Lower leg skin (tissue), 4 donors: ENCODE measurements at regions not wholly inside any gene's neighbourhood (a gene's known extent, or its start where the extent isn't known, plus 50 kb on each side); places are given as distances from the start of the nearest gene placed in this dataset.

Experiments
- DNase-seq, 2 donors: peaks; one replicate each; pipeline ENCODE4 v3.0.0-alpha.2; 2019; ENCODE audit warnings: low spot score in 2 of 2
- H3K4me3 ChIP-seq: fragments of 200-600 bp; sonication (generic); 2 replicates; pipeline ENCODE4 v1.5.1; 2017; ENCODE audit warnings: mild to moderate bottlenecking, low read depth; ENCODE audit not compliant: poor library complexity, severe bottlenecking
- CTCF ChIP-seq, 3 donors: fragments of 450-650 bp; IDR thresholded peaks; one replicate each; pipeline ENCODE4 v1.5.1; 2016; ENCODE audit warnings: antibody characterized with exemption in 3 of 3, mild to moderate bottlenecking in 3 of 3, moderate library complexity in 2 of 3
- POLR2A ChIP-seq, 2 donors: fragments of 450-650 bp; IDR thresholded peaks; one replicate each; pipeline ENCODE4 v1.6.1; 2016 to 2017; ENCODE audit warnings: antibody characterized with exemption in 2 of 2, mild to moderate bottlenecking in 1 of 2, moderate library complexity in 1 of 2
- WGBS, 2 donors: methylation state at CpG; one replicate each; pipeline ENCODE4 v1.1.5; 2018; 5-methylcytosine and 5-hydroxymethylcytosine counted together
- intact Hi-C: fragments of 100-400 bp; cut with DNase I; formaldehyde crosslinking; loops from one replicate; pipeline ENCODE4 v1.15.0; 2023; ENCODE audit warnings: low total_unique reads

- intact Hi-C loops: no loop called here
- no peak overlapping the region for H3K4me3 ChIP-seq
- TF ChIP-seq CTCF (IDR thresholded peaks at IDR 0.05): no peak
- no peak for TF ChIP-seq POLR2A (IDR thresholded peaks at IDR 0.05)
- no peak for DNase-seq
- WGBS, 2 donors: 61 to 73% methylated on average over 3 of the region's 3 CpGs
Measured at GRCh38 chr22:34070531-34070930, 150.3 kb upstream of the LARGE1 start.

GRCh38 chr22:34072585-34072984 lies 152.3 kb upstream of the LARGE1 start:
- intact Hi-C loops: no loop called here
- TF ChIP-seq CTCF (IDR thresholded peaks at IDR 0.05) (no peak), POLR2A (IDR thresholded peaks at IDR 0.05) (no peak)
- WGBS, 2 donors: 73 to 90% methylated on average over 4 of the region's 4 CpGs
- H3K4me3 ChIP-seq: no peak overlapping the region
- no peak for DNase-seq

- intact Hi-C loops: no loop called here
- H3K4me3 ChIP-seq: no peak overlapping the region
- TF ChIP-seq POLR2A (IDR thresholded peaks at IDR 0.05) (no peak), CTCF (IDR thresholded peaks at IDR 0.05) (no peak)
- 75 to 77% methylated on average over 2 of the region's 2 CpGs for WGBS, 2 donors
- no peak for DNase-seq
Measured at GRCh38 chr22:34080433-34080832, 160.2 kb upstream of the LARGE1 start.

GRCh38 chr22:34096770-34097169 lies 176.5 kb upstream of the LARGE1 start:
- H3K4me3 ChIP-seq: no peak overlapping the region
- WGBS, 2 donors: 84 to 86% methylated on average over 3 of the region's 3 CpGs
- intact Hi-C loops: no loop called here
- TF ChIP-seq CTCF (IDR thresholded peaks at IDR 0.05) (no peak), POLR2A (IDR thresholded peaks at IDR 0.05) (no peak)
- no peak for DNase-seq

GRCh38 chr22:34099278-34099677 lies 179.0 kb upstream of the LARGE1 start:
- no peak overlapping the region for H3K4me3 ChIP-seq
- 9 to 30% methylated on average over 1 of the region's 1 CpG for WGBS, 2 donors
- intact Hi-C loops: no loop called here
- TF ChIP-seq CTCF (IDR thresholded peaks at IDR 0.05) (no peak), POLR2A (IDR thresholded peaks at IDR 0.05) (no peak)
- no peak for DNase-seq

GRCh38 chr22:34102633-34103032 lies 182.4 kb upstream of the LARGE1 start:
- no peak overlapping the region for H3K4me3 ChIP-seq
- no peak for TF ChIP-seq POLR2A (IDR thresholded peaks at IDR 0.05)
- 70 to 74% methylated on average over 5 of the region's 5 CpGs for WGBS, 2 donors
- DNase-seq: no peak
- intact Hi-C loops: no loop called here
